HG03280 (cell line): ENCODE measurements at regions not wholly inside any gene's neighbourhood (a gene's known extent, or its start where the extent isn't known, plus 50 kb on each side); places are given as distances from the start of the nearest gene placed in this dataset.

Source experiments
- ATAC-seq: cut with Tn5 transposase; IDR thresholded peaks from one replicate; pipeline ENCODE4 v1.9.1; 2021; ENCODE audit warnings: mild to moderate bottlenecking, moderate library complexity; ENCODE audit not compliant: unreplicated experiment

GRCh38 chr2:150627526-150627925 is 140.1 kb upstream of the RND3 start:
- no peak for ATAC-seq

GRCh38 chr2:150626934-150627411 is 139.5 kb upstream of the RND3 start:
- no peak for ATAC-seq

- ATAC-seq: no peak
Measured at GRCh38 chr2:150625741-150626140, 138.3 kb upstream of the RND3 start.

- ATAC-seq: no peak
Measured at GRCh38 chr2:150625303-150625702, 137.8 kb upstream of the RND3 start.

GRCh38 chr2:150624001-150624401 is 136.5 kb upstream of the RND3 start:
- ATAC-seq: no peak

GRCh38 chr2:150621526-150622213 is 134.2 kb upstream of the RND3 start:
- ATAC-seq: no peak

- ATAC-seq: no peak
Measured at GRCh38 chr2:150620855-150621254, 133.4 kb upstream of the RND3 start.

- no peak for ATAC-seq
Measured at GRCh38 chr2:150620416-150620815, 132.9 kb upstream of the RND3 start.

GRCh38 chr2:150619607-150620330 is 132.3 kb upstream of the RND3 start:
- no peak for ATAC-seq

- ATAC-seq: no peak
Measured at GRCh38 chr2:150618245-150618895, 130.9 kb upstream of the RND3 start.

GRCh38 chr2:150617351-150617978 is 130.0 kb upstream of the RND3 start:
- no peak for ATAC-seq

- ATAC-seq: no peak
Measured at GRCh38 chr2:150612957-150613710, 125.7 kb upstream of the RND3 start.

GRCh38 chr2:150610670-150611279 is 123.3 kb upstream of the RND3 start:
- peak; percentile 62 for ATAC-seq

- no peak for ATAC-seq
Measured at GRCh38 chr2:150609831-150610582, 122.5 kb upstream of the RND3 start.

- no peak for ATAC-seq
Measured at GRCh38 chr2:150608341-150608740, 120.9 kb upstream of the RND3 start.

GRCh38 chr2:150607390-150607811 is 119.9 kb upstream of the RND3 start:
- ATAC-seq: no peak

- no peak for ATAC-seq
Measured at GRCh38 chr2:150606380-150607060, 119.1 kb upstream of the RND3 start.

GRCh38 chr2:150605664-150606063 is 118.2 kb upstream of the RND3 start:
- no peak for ATAC-seq
